ENCODE measurements at regions not wholly inside any gene's neighbourhood (a gene's known extent, or its start where the extent isn't known, plus 50 kb on each side); places are given as distances from the start of the nearest gene placed in this dataset.

GRCh38 chr12:47317175-47317915, 237.6 kb upstream of the AMIGO2 start:
- ChIA-PET CTCF (interaction anchor here (1.2 to 1.3 kb wide), 3 partner anchors 11 to 370 kb away, joined by 3 to 4 read pairs (median 3); no protein-coding TSS in a partner anchor), POLR2A (no interaction called here)
- DNase-seq (ENCODE audit: low read depth, low spot score): no peak
- H3K4me3 ChIP-seq (ENCODE audit: low read depth, low read length): no peak overlapping the region
- no peak for TF ChIP-seq CTCF (IDR thresholded peaks at IDR 0.05; ENCODE audit: insufficient read depth, low read length, missing control alignments)

GRCh38 chr12:47316609-47317049, 236.9 kb upstream of the AMIGO2 start:
- DNase-seq (ENCODE audit: low read depth, low spot score): no peak
- ChIA-PET CTCF (no interaction called here), POLR2A (no interaction called here)
- TF ChIP-seq CTCF (IDR thresholded peaks at IDR 0.05; ENCODE audit: insufficient read depth, low read length, missing control alignments): no peak
- H3K4me3 ChIP-seq (ENCODE audit: low read depth, low read length): no peak overlapping the region

GRCh38 chr12:47314996-47315395, 235.2 kb upstream of the AMIGO2 start:
- no peak for TF ChIP-seq CTCF (IDR thresholded peaks at IDR 0.05; ENCODE audit: insufficient read depth, low read length, missing control alignments)
- POLR2A ChIA-PET: no interaction called here
- DNase-seq (ENCODE audit: low read depth, low spot score): no peak
- CTCF ChIA-PET: interaction anchor here (0.8 kb wide), 1 partner anchor 83 kb away, joined by 3 read pairs; no protein-coding TSS in a partner anchor
- no peak overlapping the region for H3K4me3 ChIP-seq (ENCODE audit: low read depth, low read length)

GRCh38 chr12:47312808-47313426, 233.2 kb upstream of the AMIGO2 start:
- no peak for TF ChIP-seq CTCF (IDR thresholded peaks at IDR 0.05; ENCODE audit: insufficient read depth, low read length, missing control alignments)
- no peak for DNase-seq (ENCODE audit: low read depth, low spot score)
- H3K4me3 ChIP-seq (ENCODE audit: low read depth, low read length): no peak overlapping the region
- ChIA-PET POLR2A (no interaction called here), CTCF (interaction anchor here (0.6 to 1.1 kb wide), 2 partner anchors 9 to 651 kb away, joined by 3 read pairs; partner anchors contain the start of gene TMEM106C)

GRCh38 chr12:47312147-47312546, 232.4 kb upstream of the AMIGO2 start:
- DNase-seq (ENCODE audit: low read depth, low spot score): no peak
- CTCF ChIA-PET: interaction anchor here (0.6 to 1.3 kb wide), 2 partner anchors 279 to 651 kb away, joined by 3 to 4 read pairs; partner anchors contain the start of gene TMEM106C
- POLR2A ChIA-PET: no interaction called here
- no peak overlapping the region for H3K4me3 ChIP-seq (ENCODE audit: low read depth, low read length)
- TF ChIP-seq CTCF (IDR thresholded peaks at IDR 0.05; ENCODE audit: insufficient read depth, low read length, missing control alignments): no peak

GRCh38 chr12:47311568-47311967, 231.8 kb upstream of the AMIGO2 start:
- ChIA-PET CTCF (interaction anchor here (1.3 kb wide), 1 partner anchor 279 kb away, joined by 4 read pairs; no protein-coding TSS in a partner anchor), POLR2A (no interaction called here)
- TF ChIP-seq CTCF (IDR thresholded peaks at IDR 0.05; ENCODE audit: insufficient read depth, low read length, missing control alignments): no peak
- no peak overlapping the region for H3K4me3 ChIP-seq (ENCODE audit: low read depth, low read length)
- no peak for DNase-seq (ENCODE audit: low read depth, low spot score)
